GM18907 (cell line): ENCODE measurements at regions not wholly inside any gene's neighbourhood (a gene's known extent, or its start where the extent isn't known, plus 50 kb on each side); places are given as distances from the start of the nearest gene placed in this dataset.

ENCODE experiments used
- ATAC-seq: cut with Tn5 transposase; IDR thresholded peaks from one replicate; pipeline ENCODE4 v1.9.1; 2021; ENCODE audit warnings: mild to moderate bottlenecking, moderate library complexity; ENCODE audit not compliant: unreplicated experiment

DNA sequence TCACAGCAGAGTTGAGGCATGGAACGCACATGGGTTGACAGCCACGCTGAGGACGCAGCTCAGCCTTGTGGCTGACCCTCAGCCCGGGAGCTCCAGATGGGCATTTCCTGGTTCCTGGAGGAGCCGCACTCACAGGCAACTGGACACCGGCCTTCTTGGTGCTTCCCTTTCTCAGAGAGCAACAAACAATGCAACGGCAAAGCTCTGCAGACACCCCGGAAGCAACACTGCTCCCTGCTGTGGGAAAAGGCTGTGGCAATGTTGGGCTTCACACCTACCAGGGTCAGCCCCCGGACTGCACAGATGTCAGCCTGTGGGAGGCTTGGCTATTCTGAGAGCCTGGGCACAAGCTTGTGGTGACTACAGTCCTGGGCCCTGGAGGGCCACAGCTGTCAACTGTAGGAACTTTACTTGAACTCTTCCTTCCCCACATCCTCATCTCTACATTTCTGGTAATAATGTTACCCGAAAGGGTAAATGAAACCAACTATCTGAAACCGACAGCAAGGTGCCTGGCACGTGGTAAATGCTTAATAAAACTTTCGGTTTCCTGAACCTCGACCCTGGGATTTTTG lies 597.5 kb upstream of the MKI67 start:
- ATAC-seq: no peak

- no peak for ATAC-seq
These were observed 599.3 kb upstream of the MKI67 start for GRCh38 chr10:128725531-128725930.

- ATAC-seq: no peak
These were observed 600.9 kb upstream of the MKI67 start for GRCh38 chr10:128727114-128727513.

- ATAC-seq: no peak
These were observed 603.7 kb upstream of the MKI67 start for GRCh38 chr10:128729910-128730420.

DNA sequence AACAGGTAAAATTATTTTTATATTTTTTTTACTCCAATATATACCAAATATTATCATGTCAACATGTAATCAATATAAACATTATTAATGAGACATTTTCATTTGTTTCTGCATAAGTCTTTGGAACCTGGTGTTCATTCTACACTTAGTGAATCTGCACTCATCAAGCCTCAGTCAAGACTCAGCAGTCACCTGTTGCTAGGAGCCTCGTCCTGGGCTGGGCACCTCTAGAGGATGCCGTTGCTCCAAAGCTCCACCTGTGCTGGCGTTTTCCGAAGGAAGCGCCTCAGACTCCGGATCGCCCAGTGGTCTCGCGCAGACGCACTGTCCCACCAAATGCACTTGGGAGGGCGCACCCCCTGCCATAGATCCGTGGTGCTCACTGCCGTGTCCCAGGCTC lies 604.7 kb upstream of the MKI67 start:
- ATAC-seq: no peak

- ATAC-seq: no peak
These were observed 607.9 kb upstream of the MKI67 start for GRCh38 chr10:128734161-128734560.

GRCh38 chr10:128734734-128735133 lies 608.5 kb upstream of the MKI67 start:
- ATAC-seq: no peak

GRCh38 chr10:128735996-128736395 lies 609.8 kb upstream of the MKI67 start:
- ATAC-seq: no peak

GRCh38 chr10:128738386-128738915 lies 612.2 kb upstream of the MKI67 start:
- ATAC-seq: no peak

- no peak for ATAC-seq
These were observed 613.7 kb upstream of the MKI67 start for GRCh38 chr10:128739930-128740329.

DNA sequence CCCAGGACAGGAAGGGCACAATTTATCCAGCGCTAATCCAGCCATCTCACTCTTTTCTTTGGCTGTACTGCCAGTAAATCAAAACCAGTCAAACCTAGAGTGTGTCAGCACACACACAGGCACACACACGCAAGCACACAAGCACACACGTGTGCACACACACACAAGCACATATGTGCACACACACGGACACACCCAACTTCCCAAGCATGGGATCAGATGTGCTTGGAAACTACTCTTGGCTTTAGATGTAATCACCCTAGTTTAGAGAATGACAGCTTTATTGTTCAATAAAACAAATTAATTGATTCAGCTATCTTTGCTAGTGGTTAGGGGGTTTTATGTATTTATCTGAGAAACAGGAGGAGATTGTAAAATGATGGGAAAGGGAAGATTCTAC lies 615.0 kb upstream of the MKI67 start:
- ATAC-seq: no peak

- no peak for ATAC-seq
These were observed 615.5 kb upstream of the MKI67 start for GRCh38 chr10:128741680-128742079.

DNA sequence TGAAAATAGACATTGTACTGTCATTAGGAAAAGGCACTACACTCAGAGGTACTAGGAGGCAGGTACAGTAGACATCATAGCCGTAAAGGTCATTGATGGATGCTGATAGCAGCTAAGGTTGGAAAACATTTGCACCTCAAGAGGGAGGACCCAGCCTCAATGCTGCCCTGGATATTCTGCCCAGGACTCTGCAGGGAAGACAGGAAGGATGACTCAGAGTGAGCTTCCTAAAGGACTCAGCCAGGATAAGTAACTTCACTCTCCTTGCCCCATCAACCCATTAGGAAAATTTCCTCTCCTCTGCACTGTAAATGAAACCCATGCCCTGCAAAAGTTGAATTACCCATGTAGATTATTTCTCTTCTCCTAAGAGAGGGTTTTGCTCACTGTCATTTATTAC lies 617.9 kb upstream of the MKI67 start:
- ATAC-seq: no peak

GRCh38 chr10:128744811-128745305 lies 618.6 kb upstream of the MKI67 start:
- ATAC-seq: no peak

- no peak for ATAC-seq
These were observed 621.5 kb upstream of the MKI67 start for GRCh38 chr10:128747582-128748346.

GRCh38 chr10:128751284-128751683 lies 625.1 kb upstream of the MKI67 start:
- no peak for ATAC-seq

- ATAC-seq: no peak
These were observed 625.6 kb upstream of the MKI67 start for GRCh38 chr10:128751851-128752250.

- ATAC-seq: no peak
These were observed 633.0 kb upstream of the MKI67 start for GRCh38 chr10:128759174-128759573.

DNA sequence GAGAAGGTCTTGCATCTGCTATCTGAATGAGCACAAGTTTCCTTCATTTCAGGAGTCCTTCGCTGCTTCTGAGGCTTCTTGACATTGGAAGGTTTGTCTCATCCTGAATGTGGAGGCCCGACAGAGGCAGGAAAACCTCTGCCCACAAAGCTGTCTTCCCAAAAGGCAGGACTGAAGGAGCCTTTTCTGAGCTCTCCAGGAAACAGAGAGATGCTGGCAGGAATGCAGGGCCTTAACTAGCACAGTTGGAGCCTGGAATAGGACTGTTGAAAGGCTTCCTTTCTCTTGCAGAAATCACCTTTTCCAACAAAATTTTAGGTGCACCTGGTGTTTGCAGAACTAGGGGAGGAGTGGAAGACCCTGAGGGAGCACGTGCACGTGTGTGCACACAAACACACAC lies 637.4 kb upstream of the MKI67 start:
- no peak for ATAC-seq

- no peak for ATAC-seq
These were observed 638.0 kb upstream of the MKI67 start for GRCh38 chr10:128764190-128764589.

- ATAC-seq: no peak
These were observed 640.7 kb upstream of the MKI67 start for GRCh38 chr10:128766915-128767314.

DNA sequence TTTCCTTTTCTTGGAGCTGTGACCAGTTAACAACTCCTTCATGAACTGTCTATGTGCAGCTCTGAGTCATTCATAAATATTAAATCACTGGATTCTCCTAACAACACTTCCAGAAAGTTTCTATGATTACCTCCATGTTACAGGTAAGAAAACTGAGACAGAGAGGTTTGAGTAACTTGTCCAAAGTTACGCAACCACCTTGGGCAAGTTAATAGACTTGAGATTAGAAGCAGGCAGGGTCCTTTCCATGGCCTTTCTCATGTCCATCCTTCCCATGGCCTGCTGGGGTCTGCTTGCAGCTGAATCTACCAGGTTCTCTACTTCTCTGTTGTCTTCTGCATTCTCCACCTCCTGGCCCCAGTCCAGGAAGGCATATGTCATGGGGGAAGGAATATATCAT lies 648.8 kb upstream of the MKI67 start:
- no peak for ATAC-seq
